Breast epithelium (tissue), 3 donors: ENCODE measurements at regions not wholly inside any gene's neighbourhood (a gene's known extent, or its start where the extent isn't known, plus 50 kb on each side); places are given as distances from the start of the nearest gene placed in this dataset.

ENCODE experiments used
- POLR2AphosphoS5 ChIP-seq, 3 donors: sonication (generic); formaldehyde crosslinking; IDR thresholded peaks; one replicate each; pipeline ENCODE4 v1.6.1; 2017; ENCODE audit warnings: antibody characterized with exemption in 3 of 3
- TF ChIP-seq, protein P1 (sequence below), 3 donors: fragments of 450-650 bp; IDR thresholded peaks; one replicate each; pipeline ENCODE4 v1.5.1; 2016 to 2017; ENCODE audit warnings: antibody characterized with exemption in 3 of 3, mild to moderate bottlenecking in 3 of 3, moderate library complexity in 3 of 3

DNA sequence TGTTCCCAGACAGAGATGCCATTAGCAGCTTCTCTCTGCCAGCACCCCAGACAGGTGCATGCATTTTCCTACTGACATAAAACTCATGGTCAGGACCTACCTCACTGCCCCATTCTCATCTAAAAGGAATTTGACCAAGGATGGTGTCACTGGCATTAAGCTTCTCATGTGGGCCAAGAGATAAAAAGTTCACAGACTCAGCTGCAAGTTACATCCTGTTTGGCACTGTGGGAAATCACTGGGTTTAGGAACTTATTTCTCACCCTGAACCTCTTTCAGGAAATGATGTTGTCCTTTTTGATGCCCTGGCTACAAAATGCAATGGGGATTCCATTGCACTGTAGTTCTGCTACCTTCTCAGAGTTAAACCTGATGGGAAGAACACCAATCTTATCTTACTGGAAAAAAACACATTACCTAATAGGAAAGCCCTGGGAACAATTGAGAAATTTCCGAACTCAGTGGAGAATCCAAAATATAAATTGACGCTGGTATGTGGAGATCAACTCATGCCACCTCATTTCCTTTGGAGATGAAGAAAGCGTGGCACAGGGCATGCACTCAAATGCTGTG is 252.1 kb upstream of the COPS8 start:
- no peak for TF ChIP-seq POLR2AphosphoS5 (IDR thresholded peaks at IDR 0.05)
- TF ChIP-seq, protein P1, sequence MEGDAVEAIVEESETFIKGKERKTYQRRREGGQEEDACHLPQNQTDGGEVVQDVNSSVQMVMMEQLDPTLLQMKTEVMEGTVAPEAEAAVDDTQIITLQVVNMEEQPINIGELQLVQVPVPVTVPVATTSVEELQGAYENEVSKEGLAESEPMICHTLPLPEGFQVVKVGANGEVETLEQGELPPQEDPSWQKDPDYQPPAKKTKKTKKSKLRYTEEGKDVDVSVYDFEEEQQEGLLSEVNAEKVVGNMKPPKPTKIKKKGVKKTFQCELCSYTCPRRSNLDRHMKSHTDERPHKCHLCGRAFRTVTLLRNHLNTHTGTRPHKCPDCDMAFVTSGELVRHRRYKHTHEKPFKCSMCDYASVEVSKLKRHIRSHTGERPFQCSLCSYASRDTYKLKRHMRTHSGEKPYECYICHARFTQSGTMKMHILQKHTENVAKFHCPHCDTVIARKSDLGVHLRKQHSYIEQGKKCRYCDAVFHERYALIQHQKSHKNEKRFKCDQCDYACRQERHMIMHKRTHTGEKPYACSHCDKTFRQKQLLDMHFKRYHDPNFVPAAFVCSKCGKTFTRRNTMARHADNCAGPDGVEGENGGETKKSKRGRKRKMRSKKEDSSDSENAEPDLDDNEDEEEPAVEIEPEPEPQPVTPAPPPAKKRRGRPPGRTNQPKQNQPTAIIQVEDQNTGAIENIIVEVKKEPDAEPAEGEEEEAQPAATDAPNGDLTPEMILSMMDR (IDR thresholded peaks at IDR 0.05), result no peak
